PC-9 (cell line): ENCODE measurements at regions not wholly inside any gene's neighbourhood (a gene's known extent, or its start where the extent isn't known, plus 50 kb on each side); places are given as distances from the start of the nearest gene placed in this dataset.

Source experiments
- EZH2 ChIP-seq: fragments of 200-600 bp; sonication (generic); IDR thresholded peaks from 2 replicates; pipeline ENCODE4 v1.8.0; 2017; ENCODE audit warnings: antibody characterized with exemption, low read depth
- TF ChIP-seq, protein P1 (sequence below): fragments of 200-600 bp; sonication (generic); conservative IDR thresholded peaks from 2 replicates; pipeline ENCODE4 v1.6.1; 2017; ENCODE audit warnings: mixed run types, antibody characterized with exemption, mild to moderate bottlenecking, moderate library complexity

- TF ChIP-seq, protein P1, sequence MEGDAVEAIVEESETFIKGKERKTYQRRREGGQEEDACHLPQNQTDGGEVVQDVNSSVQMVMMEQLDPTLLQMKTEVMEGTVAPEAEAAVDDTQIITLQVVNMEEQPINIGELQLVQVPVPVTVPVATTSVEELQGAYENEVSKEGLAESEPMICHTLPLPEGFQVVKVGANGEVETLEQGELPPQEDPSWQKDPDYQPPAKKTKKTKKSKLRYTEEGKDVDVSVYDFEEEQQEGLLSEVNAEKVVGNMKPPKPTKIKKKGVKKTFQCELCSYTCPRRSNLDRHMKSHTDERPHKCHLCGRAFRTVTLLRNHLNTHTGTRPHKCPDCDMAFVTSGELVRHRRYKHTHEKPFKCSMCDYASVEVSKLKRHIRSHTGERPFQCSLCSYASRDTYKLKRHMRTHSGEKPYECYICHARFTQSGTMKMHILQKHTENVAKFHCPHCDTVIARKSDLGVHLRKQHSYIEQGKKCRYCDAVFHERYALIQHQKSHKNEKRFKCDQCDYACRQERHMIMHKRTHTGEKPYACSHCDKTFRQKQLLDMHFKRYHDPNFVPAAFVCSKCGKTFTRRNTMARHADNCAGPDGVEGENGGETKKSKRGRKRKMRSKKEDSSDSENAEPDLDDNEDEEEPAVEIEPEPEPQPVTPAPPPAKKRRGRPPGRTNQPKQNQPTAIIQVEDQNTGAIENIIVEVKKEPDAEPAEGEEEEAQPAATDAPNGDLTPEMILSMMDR = no peak
- TF ChIP-seq EZH2 = no peak
These were observed 251.6 kb upstream of the FIGN start for GRCh38 chr2:163987175-163987940.
